Common myeloid progenitor, CD34-positive (primary cell): ENCODE measurements at regions not wholly inside any gene's neighbourhood (a gene's known extent, or its start where the extent isn't known, plus 50 kb on each side); places are given as distances from the start of the nearest gene placed in this dataset.

Experiments used
- CTCF ChIA-PET: fragments of 350-600 bp; sonication (Branson Sonifier 250); formaldehyde crosslinking; loops from one replicate; lab custom pipeline; 2021; ENCODE audit warnings: antibody characterized with exemption; lab: Charles Lee
- POLR2A ChIA-PET: fragments of 350-600 bp; sonication (Branson Sonifier 250); formaldehyde crosslinking; loops from one replicate; lab custom pipeline; 2021; ENCODE audit warnings: antibody characterized with exemption; lab: Charles Lee
- DNase-seq, 3 donors: peaks; one replicate each; pipeline versions ENCODE4 v3.0.0 to v3.0.0-alpha.2; 2013
- H3K27ac ChIP-seq, 2 experiments: 1 replicate in 1 of 2; 2 replicates in 1 of 2; pipeline ENCODE4 v1.7.0; 2013; ENCODE audit warnings: inconsistent platforms in 2 of 2, low read length in 2 of 2, mild to moderate bottlenecking in 2 of 2, low read depth in 1 of 2, moderate library complexity in 1 of 2; ENCODE audit not compliant: severe bottlenecking in 2 of 2, insufficient read depth in 1 of 2, poor library complexity in 1 of 2
- H3K27me3 ChIP-seq, 5 experiments: replicated peaks in 2 of 5; 1 replicate in 3 of 5; 2 replicates in 2 of 5; pipeline versions ENCODE4 v1.6.1 to v1.7.0; 2013; ENCODE audit warnings: low read length in 4 of 5, mild to moderate bottlenecking in 2 of 5, moderate library complexity in 2 of 5, inconsistent platforms in 1 of 5; ENCODE audit not compliant: insufficient read depth in 5 of 5, control insufficient read depth in 4 of 5
- H3K36me3 ChIP-seq, 4 experiments: 1 replicate in 2 of 4; 2 replicates in 2 of 4; pipeline versions ENCODE4 v1.6.1 to v1.7.0; 2013; ENCODE audit warnings: low read length in 3 of 4, control low read depth in 1 of 4, mild to moderate bottlenecking in 1 of 4; ENCODE audit not compliant: control insufficient read depth in 4 of 4, insufficient read depth in 4 of 4
- H3K4me1 ChIP-seq, 4 experiments: 1 replicate in 3 of 4; 2 replicates in 1 of 4; pipeline versions ENCODE4 v1.6.1 to v1.7.1; 2013; ENCODE audit warnings: low read length in 3 of 4, mild to moderate bottlenecking in 3 of 4, control low read depth in 1 of 4, inconsistent platforms in 1 of 4, moderate library complexity in 1 of 4; ENCODE audit not compliant: control insufficient read depth in 4 of 4, insufficient read depth in 4 of 4; ENCODE audit errors: control extremely low read depth in 1 of 4
- H3K4me3 ChIP-seq, 7 experiments: 1 replicate in 4 of 7; 2 replicates in 3 of 7; pipeline versions ENCODE4 v1.5.1 to v1.7.0; 2013; ENCODE audit warnings: mild to moderate bottlenecking in 7 of 7, low read length in 6 of 7, moderate library complexity in 6 of 7, inconsistent platforms in 2 of 7, low read depth in 2 of 7, control low read depth in 1 of 7; ENCODE audit not compliant: insufficient read depth in 4 of 7, control insufficient read depth in 1 of 7; ENCODE audit errors: extremely low read depth in 1 of 7
- H3K9me3 ChIP-seq, 5 experiments: 1 replicate in 4 of 5; 2 replicates in 1 of 5; pipeline versions ENCODE4 v1.6.1 to v1.7.1; 2013; ENCODE audit warnings: low read length in 4 of 5, mild to moderate bottlenecking in 2 of 5, inconsistent platforms in 1 of 5, low read depth in 1 of 5, moderate library complexity in 1 of 5; ENCODE audit not compliant: control insufficient read depth in 4 of 5, insufficient read depth in 2 of 5; ENCODE audit errors: control extremely low read depth in 1 of 5
- WGBS: methylation state at CpG from one replicate; pipeline ENCODE4 v1.1.5; 2013; ENCODE audit not compliant: insufficient coverage; 5-methylcytosine and 5-hydroxymethylcytosine counted together

- H3K27me3 ChIP-seq: peaks cover 0 to 4% (median 0%) of the 10 kb centered on the region in 5 experiments
- WGBS: 86% methylated on average over 9 of the region's 9 CpGs
- ChIA-PET CTCF (interaction anchor here (0.6 to 3.6 kb wide), 4 partner anchors 12 to 634 kb away, joined by 3 to 18 read pairs (median 11); no protein-coding TSS in a partner anchor), POLR2A (no interaction called here)
- DNase-seq: no peak
- H3K36me3 ChIP-seq: no peaks in the 10 kb centered on the region
- peaks cover 0 to 6% (median 0%) of the 10 kb centered on the region in 5 experiments for H3K9me3 ChIP-seq
- H3K4me3 ChIP-seq: no peak overlapping the region
- H3K27ac ChIP-seq: no peak overlapping the region
- H3K4me1 ChIP-seq: peaks cover 0 to 7% (median 3%) of the 10 kb centered on the region in 4 experiments
These were observed 204.2 kb upstream of the IGF1R start for GRCh38 chr15:98444138-98444537.

GRCh38 chr15:98445315-98445714, 203.0 kb upstream of the IGF1R start:
- Histone ChIP-seq H3K4me3 (no peak overlapping the region), H3K36me3 (no peaks in the 10 kb centered on the region), H3K9me3 (peaks cover 0 to 6% (median 0%) of the 10 kb centered on the region in 5 experiments), H3K27ac (no peak overlapping the region), H3K27me3 (peaks cover 0 to 4% (median 0%) of the 10 kb centered on the region in 5 experiments), H3K4me1 (peaks cover 0 to 7% (median 3%) of the 10 kb centered on the region in 4 experiments)
- WGBS: 98% methylated on average over 10 of the region's 11 CpGs
- no peak for DNase-seq
- ChIA-PET CTCF (interaction anchor here (0.6 to 0.9 kb wide), 2 partner anchors 10 to 64 kb away, joined by 3 to 4 read pairs; no protein-coding TSS in a partner anchor), POLR2A (no interaction called here)

- ChIA-PET CTCF (interaction anchor here (0.9 kb wide), 1 partner anchor 9 kb away, joined by 4 read pairs; no protein-coding TSS in a partner anchor), POLR2A (no interaction called here)
- no peak overlapping the region for H3K27ac ChIP-seq
- peaks cover 0 to 7% (median 3%) of the 10 kb centered on the region in 4 experiments for H3K4me1 ChIP-seq
- 93% methylated on average over 6 of the region's 8 CpGs for WGBS
- H3K36me3 ChIP-seq: no peaks in the 10 kb centered on the region
- H3K9me3 ChIP-seq: peaks cover 0 to 6% (median 0%) of the 10 kb centered on the region in 5 experiments
- H3K4me3 ChIP-seq: no peak overlapping the region
- no peak for DNase-seq
- peaks cover 0 to 4% (median 0%) of the 10 kb centered on the region in 5 experiments for H3K27me3 ChIP-seq
These were observed 202.3 kb upstream of the IGF1R start for GRCh38 chr15:98446083-98446482.

- ChIA-PET POLR2A (interaction anchor here (0.6 kb wide), 1 partner anchor 279 kb away, joined by 6 read pairs; no protein-coding TSS in a partner anchor), CTCF (no interaction called here)
- Histone ChIP-seq H3K27me3 (peaks cover 0 to 4% (median 0%) of the 10 kb centered on the region in 5 experiments), H3K4me3 (no peak overlapping the region), H3K9me3 (peaks cover 0 to 6% (median 0%) of the 10 kb centered on the region in 5 experiments), H3K4me1 (peaks cover 0 to 7% (median 3%) of the 10 kb centered on the region in 4 experiments), H3K27ac (no peak overlapping the region), H3K36me3 (no peaks in the 10 kb centered on the region)
- DNase-seq: no peak
- 85% methylated on average over 8 of the region's 8 CpGs for WGBS
These were observed 201.3 kb upstream of the IGF1R start for GRCh38 chr15:98447069-98447468.

GRCh38 chr15:98451236-98451635, 197.1 kb upstream of the IGF1R start:
- Histone ChIP-seq H3K27ac (no peak overlapping the region), H3K27me3 (no peaks in the 10 kb centered on the region), H3K36me3 (no peaks in the 10 kb centered on the region), H3K4me3 (no peak overlapping the region), H3K9me3 (peaks cover 0 to 6% (median 0%) of the 10 kb centered on the region in 5 experiments), H3K4me1 (no peaks in the 10 kb centered on the region)
- no peak for DNase-seq
- CTCF ChIA-PET: interaction anchor here (1.4 to 1.5 kb wide), 2 partner anchors 9 to 11 kb away, joined by 3 to 5 read pairs; no protein-coding TSS in a partner anchor
- 91% methylated on average over 10 of the region's 11 CpGs for WGBS
- POLR2A ChIA-PET: no interaction called here

GRCh38 chr15:98452238-98452637, 196.1 kb upstream of the IGF1R start:
- no peak for DNase-seq
- Histone ChIP-seq H3K4me1 (no peaks in the 10 kb centered on the region), H3K27ac (no peak overlapping the region), H3K9me3 (peaks cover 0 to 6% (median 0%) of the 10 kb centered on the region in 5 experiments), H3K4me3 (no peak overlapping the region), H3K36me3 (no peaks in the 10 kb centered on the region), H3K27me3 (no peaks in the 10 kb centered on the region)
- ChIA-PET CTCF (interaction anchor here (1.4 kb wide), 1 partner anchor 12 kb away, joined by 3 read pairs; no protein-coding TSS in a partner anchor), POLR2A (no interaction called here)
- 100% methylated on average over 4 of the region's 4 CpGs for WGBS

- Histone ChIP-seq H3K4me1 (no peaks in the 10 kb centered on the region), H3K9me3 (no peaks in the 10 kb centered on the region), H3K36me3 (no peaks in the 10 kb centered on the region), H3K4me3 (no peak overlapping the region), H3K27me3 (no peaks in the 10 kb centered on the region), H3K27ac (no peak overlapping the region)
- no peak for DNase-seq
- WGBS: 100% methylated on average over 5 of the region's 5 CpGs
- ChIA-PET POLR2A (no interaction called here), CTCF (interaction anchor here (3.1 kb wide), 1 partner anchor 13 kb away, joined by 17 read pairs; no protein-coding TSS in a partner anchor)
These were observed 192.4 kb upstream of the IGF1R start for GRCh38 chr15:98455904-98456303.
